GM12892 (cell line): ENCODE measurements at regions not wholly inside any gene's neighbourhood (a gene's known extent, or its start where the extent isn't known, plus 50 kb on each side); places are given as distances from the start of the nearest gene placed in this dataset.

Experiments used
- POLR2A ChIP-seq: IDR thresholded peaks from 2 replicates; pipeline ENCODE4 v1.6.1; 2011; ENCODE audit warnings: low read depth, low read length, control low read depth
- POLR2AphosphoS5 ChIP-seq: IDR thresholded peaks from 2 replicates; pipeline ENCODE4 v1.6.1; 2011; ENCODE audit warnings: low read depth, low read length, control low read depth
- TAF1 ChIP-seq: IDR thresholded peaks from 2 replicates; pipeline ENCODE4 v1.6.1; 2011; ENCODE audit warnings: low read depth, mild to moderate bottlenecking, control low read depth, low read length, borderline replicate concordance

DNA sequence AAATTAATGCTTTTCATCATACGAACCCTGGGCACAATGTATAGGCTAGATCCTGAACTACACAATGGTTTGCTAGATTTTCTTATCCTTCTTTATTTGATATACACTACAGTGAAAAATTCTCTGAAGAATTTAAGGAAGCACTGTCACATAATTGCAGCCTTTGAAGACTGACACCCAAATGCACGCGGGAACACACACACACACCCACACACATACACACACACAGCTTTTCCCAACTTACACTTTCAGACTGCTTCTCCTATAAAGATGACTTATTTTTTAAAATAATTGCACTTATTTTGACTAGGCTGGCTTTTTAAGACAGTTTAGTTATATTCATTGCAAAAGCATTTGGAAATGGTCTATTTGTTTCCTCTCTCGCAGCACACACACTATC lies 70.0 kb upstream of the LRRN1 start:
- TF ChIP-seq POLR2A (no peak), POLR2AphosphoS5 (no peak), TAF1 (no peak)
